Adrenal gland (tissue), 9 donors: ENCODE measurements at regions not wholly inside any gene's neighbourhood (a gene's known extent, or its start where the extent isn't known, plus 50 kb on each side); places are given as distances from the start of the nearest gene placed in this dataset.

Experiments used
- DNase-seq, 7 donors: peaks; one replicate each; pipeline ENCODE4 v3.0.0-alpha.2; 2019 to 2020
- H3K27ac ChIP-seq, 5 donors: fragments of 200-600 bp; sonication (generic) in 4 of 5; 1 replicate in 3 of 5; 2 replicates in 2 of 5; pipeline versions ENCODE4 v1.5.1 to v1.8.0; 2016 to 2020; ENCODE audit warnings: mild to moderate bottlenecking in 1 of 5
- H3K27me3 ChIP-seq: fragments of 200-600 bp; 2 replicates; pipeline ENCODE4 v1.8.0; 2021
- H3K36me3 ChIP-seq, 2 donors: fragments of 200-600 bp; replicated peaks in 1 of 2; 1 replicate in 1 of 2; 2 replicates in 1 of 2; pipeline versions ENCODE4 v1.5.1 to v1.8.0; 2018 to 2022
- H3K4me1 ChIP-seq, 2 donors: fragments of 200-600 bp; replicated peaks in 1 of 2; 1 replicate in 1 of 2; 2 replicates in 1 of 2; pipeline versions ENCODE4 v1.5.1 to v1.8.0; 2018 to 2021
- H3K4me3 ChIP-seq, 4 donors: fragments of 200-600 bp; sonication (generic) in 3 of 4; one replicate each; pipeline ENCODE4 v1.5.1; 2016 to 2018
- H3K9me3 ChIP-seq, 3 donors: fragments of 200-600 bp; sonication (generic) in 1 of 3; replicated peaks in 1 of 3; 1 replicate in 2 of 3; 2 replicates in 1 of 3; pipeline versions ENCODE4 v1.5.1 to v1.8.0; 2016 to 2021
- POLR2A ChIP-seq, 2 donors: fragments of 450-650 bp; IDR thresholded peaks; one replicate each; pipeline ENCODE4 v1.6.1; 2017; ENCODE audit warnings: antibody characterized with exemption in 2 of 2, mild to moderate bottlenecking in 2 of 2, moderate library complexity in 1 of 2
- WGBS, 4 donors: extraction: QIAGEN DNeasy Blood & Tissue Kit in 2 of 4; methylation state at CpG; one replicate each; pipeline versions ENCODE4 v1.1.5 to v1.1.7; 2013 to 2017; 5-methylcytosine and 5-hydroxymethylcytosine counted together
- intact Hi-C, 2 donors: fragments of 100-400 bp; cut with DNase I; formaldehyde crosslinking; loops; one replicate each; pipeline versions ENCODE4 v1.14.1 to v1.15.0; 2022 to 2023
- TF ChIP-seq, protein P1 (sequence below), 6 experiments: fragments of 450-650 bp in 4 of 6; fragments of 200-600 bp in 2 of 6; sonication (generic) in 1 of 6; IDR thresholded peaks; 1 replicate in 5 of 6; 2 replicates in 1 of 6; pipeline versions ENCODE4 v1.5.1 to v1.8.0; 2016 to 2021; ENCODE audit warnings: antibody characterized with exemption in 6 of 6, mild to moderate bottlenecking in 2 of 6, moderate library complexity in 1 of 6
- donor health status: healthy with polysubstance abuse.
- donor health status: Bipolar disorder and iron deficiency.
- donor health status: DM: yes; HTN: yes; CAD: no.
- donor health status: DM: no; HTN: no; CAD: no.
- donor health status: DM: no; HTN: no; CAD: no.

DNA sequence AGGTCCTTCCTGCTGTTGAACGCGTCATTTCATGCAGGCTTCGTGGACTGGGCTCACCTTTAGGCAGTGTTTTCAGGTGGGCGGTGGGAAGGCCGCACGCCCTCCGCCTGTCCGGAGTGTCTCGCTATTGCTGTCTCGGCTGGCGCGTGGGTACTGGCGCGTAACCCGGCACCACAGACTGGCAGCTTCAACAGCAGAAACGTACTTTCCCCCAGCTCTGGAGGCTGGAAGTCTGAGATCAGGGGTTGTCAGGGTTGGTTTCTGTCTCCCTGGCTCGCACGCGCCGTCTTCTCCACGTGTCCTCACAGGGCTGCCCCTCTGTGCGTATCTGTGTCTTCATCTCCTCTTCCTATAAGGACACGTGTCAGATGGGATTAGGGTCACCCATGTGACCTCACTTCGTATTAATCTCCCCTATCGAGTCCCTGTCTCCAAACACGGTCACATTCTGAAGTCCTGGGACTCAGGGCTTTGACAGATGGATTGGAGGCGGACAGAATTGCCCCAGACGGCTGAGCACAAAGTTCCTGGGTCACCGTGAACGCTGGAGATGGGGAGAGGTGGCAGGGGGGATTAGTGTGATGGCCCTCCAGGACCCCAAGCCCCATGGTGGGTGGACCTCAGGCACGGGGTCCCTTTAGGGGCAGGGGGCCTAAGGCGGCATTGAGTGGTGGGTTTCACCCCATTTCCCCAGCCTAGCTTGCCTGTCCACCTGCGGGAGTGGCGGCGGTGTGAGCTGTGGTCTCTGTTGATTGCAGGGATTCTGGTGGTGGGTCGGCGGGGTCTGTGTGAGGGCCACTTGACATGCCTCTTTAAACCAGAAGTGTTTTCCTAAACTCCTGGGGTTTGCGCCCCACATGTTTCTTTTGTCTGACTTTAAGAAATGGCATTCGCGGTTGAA is 83.4 kb upstream of the LRPAP1 start:
- intact Hi-C loops, result no loop called here
- peaks cover 0 to 6% of the 10 kb centered on the region in 2 donors for H3K4me1 ChIP-seq
- no peaks in the 10 kb centered on the region for H3K9me3 ChIP-seq

DNA sequence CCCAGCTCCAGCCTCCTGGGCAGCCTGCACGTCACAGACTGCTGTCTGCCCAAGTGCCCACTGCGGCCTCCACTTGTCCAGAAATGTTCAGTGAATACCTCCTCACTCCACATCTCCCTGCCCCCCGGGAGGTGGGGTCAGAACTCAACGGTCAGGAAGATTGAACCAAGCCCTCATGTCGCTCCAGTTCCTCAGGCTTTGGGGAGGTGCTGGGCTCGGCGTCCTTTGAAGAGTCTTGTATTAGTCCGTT is 82.4 kb upstream of the LRPAP1 start:
- Histone ChIP-seq H3K27ac (no peak overlapping the region), H3K9me3 (no peaks in the 10 kb centered on the region), H3K4me1 (peaks cover 0 to 6% of the 10 kb centered on the region in 2 donors), H3K27me3 (no peaks in the 10 kb centered on the region), H3K36me3 (no peaks in the 10 kb centered on the region), H3K4me3 (no peak overlapping the region)
- intact Hi-C loops, result no loop called here
- DNase-seq, result no peak
- 84 to 96% (median 87%) methylated on average over 4 to 8 of the region's 8 CpGs for WGBS, 4 donors
- no peak for TF ChIP-seq POLR2A (IDR thresholded peaks at IDR 0.05)
- TF ChIP-seq, protein P1, sequence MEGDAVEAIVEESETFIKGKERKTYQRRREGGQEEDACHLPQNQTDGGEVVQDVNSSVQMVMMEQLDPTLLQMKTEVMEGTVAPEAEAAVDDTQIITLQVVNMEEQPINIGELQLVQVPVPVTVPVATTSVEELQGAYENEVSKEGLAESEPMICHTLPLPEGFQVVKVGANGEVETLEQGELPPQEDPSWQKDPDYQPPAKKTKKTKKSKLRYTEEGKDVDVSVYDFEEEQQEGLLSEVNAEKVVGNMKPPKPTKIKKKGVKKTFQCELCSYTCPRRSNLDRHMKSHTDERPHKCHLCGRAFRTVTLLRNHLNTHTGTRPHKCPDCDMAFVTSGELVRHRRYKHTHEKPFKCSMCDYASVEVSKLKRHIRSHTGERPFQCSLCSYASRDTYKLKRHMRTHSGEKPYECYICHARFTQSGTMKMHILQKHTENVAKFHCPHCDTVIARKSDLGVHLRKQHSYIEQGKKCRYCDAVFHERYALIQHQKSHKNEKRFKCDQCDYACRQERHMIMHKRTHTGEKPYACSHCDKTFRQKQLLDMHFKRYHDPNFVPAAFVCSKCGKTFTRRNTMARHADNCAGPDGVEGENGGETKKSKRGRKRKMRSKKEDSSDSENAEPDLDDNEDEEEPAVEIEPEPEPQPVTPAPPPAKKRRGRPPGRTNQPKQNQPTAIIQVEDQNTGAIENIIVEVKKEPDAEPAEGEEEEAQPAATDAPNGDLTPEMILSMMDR (IDR thresholded peaks at IDR 0.05), result no peak

More for the DNA sequence above, 83.4 kb upstream of the LRPAP1 start:
- no peak for DNase-seq
- WGBS, 4 donors, result 84 to 88% (median 85%) methylated on average over 36 to 40 of the region's 40 CpGs
- H3K27ac ChIP-seq, result no peak overlapping the region
- no peaks in the 10 kb centered on the region for H3K36me3 ChIP-seq
- TF ChIP-seq, protein P1 (IDR thresholded peaks at IDR 0.05), result no peak
- no peak for TF ChIP-seq POLR2A (IDR thresholded peaks at IDR 0.05)
- no peak overlapping the region for H3K4me3 ChIP-seq
- H3K27me3 ChIP-seq, result no peaks in the 10 kb centered on the region

DNA sequence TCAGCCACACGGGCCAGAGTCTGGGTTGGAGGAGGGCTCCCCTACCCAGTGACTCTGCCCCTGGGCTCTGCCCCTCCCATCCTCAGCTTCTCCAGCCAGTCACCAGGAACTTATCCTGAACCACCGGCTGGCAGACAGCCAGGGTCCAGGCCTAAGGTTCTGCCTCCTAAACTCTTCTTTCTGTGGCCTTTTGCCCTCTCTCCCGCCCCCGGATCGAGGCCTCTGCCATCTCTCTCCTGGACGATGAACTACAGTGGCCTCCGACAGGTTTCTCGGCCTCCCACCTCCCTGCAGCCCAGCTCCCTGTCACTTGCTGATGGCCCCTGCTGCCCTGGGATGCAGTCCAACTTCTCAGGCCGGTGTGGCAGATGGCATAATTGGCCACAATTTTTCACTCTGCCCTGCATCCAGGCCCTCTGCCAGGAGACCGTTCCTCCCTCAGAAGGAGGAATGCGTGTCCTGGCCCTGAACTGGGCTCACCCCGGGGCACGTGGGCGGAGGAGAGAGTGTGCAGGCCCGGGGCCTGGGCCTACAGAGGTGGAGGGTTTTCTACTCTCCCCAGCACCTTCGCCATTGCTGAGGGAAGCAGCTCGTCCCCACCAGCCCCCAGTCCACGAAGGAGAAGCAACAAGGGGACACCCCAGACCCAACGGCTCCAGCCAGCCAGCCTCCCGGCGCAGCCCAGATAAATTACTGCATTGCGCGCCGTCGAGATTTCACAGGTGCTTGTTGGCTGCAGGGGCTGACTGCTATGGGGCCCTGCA is 81.9 kb upstream of the LRPAP1 start:
- 32 to 49% (median 45%) methylated on average over 16 to 25 of the region's 25 CpGs for WGBS, 4 donors
- DNase-seq, result peak; percentile 58 to 90 (median 86)
- intact Hi-C loops, result no loop called here

DNA sequence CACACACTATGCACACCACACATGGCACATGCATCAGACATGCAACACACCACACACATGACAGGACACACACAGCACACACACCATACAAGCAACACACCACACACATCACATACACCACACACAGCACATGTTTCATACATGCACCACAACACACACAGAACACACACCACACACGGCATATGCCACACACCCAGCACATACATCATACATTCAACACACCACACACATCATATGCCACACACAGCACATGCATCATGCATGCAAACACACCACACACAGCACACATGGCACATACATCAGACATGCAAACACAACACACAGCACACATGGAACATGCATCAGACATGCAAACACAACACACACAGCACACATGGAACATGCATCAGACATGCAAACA is 80.7 kb upstream of the LRPAP1 start:
- Histone ChIP-seq H3K36me3 (no peaks in the 10 kb centered on the region), H3K27me3 (no peaks in the 10 kb centered on the region), H3K4me1 (peaks cover 0 to 6% of the 10 kb centered on the region in 2 donors), H3K9me3 (no peaks in the 10 kb centered on the region), H3K4me3 (no peak overlapping the region), H3K27ac (no peak overlapping the region)
- DNase-seq, result no peak
- WGBS, 4 donors, result 91 to 100% (median 95%) methylated on average over 1 of the region's 1 CpG
- intact Hi-C loops, result no loop called here
- TF ChIP-seq POLR2A (IDR thresholded peaks at IDR 0.05), result no peak
- TF ChIP-seq, protein P1 (IDR thresholded peaks at IDR 0.05), result no peak

More for the DNA sequence above, 81.9 kb upstream of the LRPAP1 start:
- Histone ChIP-seq H3K4me3 (no peak overlapping the region), H3K36me3 (no peaks in the 10 kb centered on the region), H3K4me1 (peaks cover 0 to 6% of the 10 kb centered on the region in 2 donors), H3K27me3 (no peaks in the 10 kb centered on the region), H3K9me3 (no peaks in the 10 kb centered on the region), H3K27ac (no peak overlapping the region)
- TF ChIP-seq POLR2A (IDR thresholded peaks at IDR 0.05), result no peak
- TF ChIP-seq, protein P1 (IDR thresholded peaks at IDR 0.05), result no peak
